Ishikawa (cell line): ENCODE measurements at regions not wholly inside any gene's neighbourhood (a gene's known extent, or its start where the extent isn't known, plus 50 kb on each side); places are given as distances from the start of the nearest gene placed in this dataset.

Experiments used
- CEBPB ChIP-seq: IDR thresholded peaks from 2 replicates; pipeline ENCODE4 v1.6.1; 2012
- CREB1 ChIP-seq: IDR thresholded peaks from 2 replicates; pipeline ENCODE4 v1.6.1; 2012; ENCODE audit warnings: low read depth
- EGR1 ChIP-seq: IDR thresholded peaks from 2 replicates; pipeline ENCODE4 v1.6.1; 2012
- EP300 ChIP-seq: IDR thresholded peaks from 2 replicates; pipeline ENCODE4 v1.6.1; 2012; ENCODE audit warnings: borderline replicate concordance
- FOXM1 ChIP-seq: IDR thresholded peaks from 2 replicates; pipeline ENCODE4 v1.6.1; 2012; ENCODE audit warnings: low read depth, borderline replicate concordance
- MAX ChIP-seq: IDR thresholded peaks from 2 replicates; pipeline ENCODE4 v1.6.1; 2012
- NFIC ChIP-seq: IDR thresholded peaks from 2 replicates; pipeline ENCODE4 v1.6.1; 2012
- RAD21 ChIP-seq: IDR thresholded peaks from 2 replicates; pipeline ENCODE4 v1.6.1; 2012; ENCODE audit warnings: low read depth
- REST ChIP-seq: IDR thresholded peaks from 2 replicates; pipeline ENCODE4 v1.6.1; 2012; ENCODE audit warnings: low read depth, mild to moderate bottlenecking
- TAF1 ChIP-seq: IDR thresholded peaks from 2 replicates; pipeline ENCODE4 v1.6.1; 2012; ENCODE audit warnings: low read depth, mild to moderate bottlenecking
- TCF12 ChIP-seq: IDR thresholded peaks from 2 replicates; pipeline ENCODE4 v1.6.1; 2012; ENCODE audit warnings: low read depth
- TEAD4 ChIP-seq: IDR thresholded peaks from 2 replicates; pipeline ENCODE4 v1.6.1; 2012
- USF1 ChIP-seq: IDR thresholded peaks from 2 replicates; pipeline ENCODE4 v1.6.1; 2012
- YY1 ChIP-seq: IDR thresholded peaks from 2 replicates; pipeline ENCODE4 v1.6.1; 2012; ENCODE audit warnings: low read depth
- ZBTB7A ChIP-seq: IDR thresholded peaks from 2 replicates; pipeline ENCODE4 v1.6.1; 2012; ENCODE audit warnings: low read depth

DNA sequence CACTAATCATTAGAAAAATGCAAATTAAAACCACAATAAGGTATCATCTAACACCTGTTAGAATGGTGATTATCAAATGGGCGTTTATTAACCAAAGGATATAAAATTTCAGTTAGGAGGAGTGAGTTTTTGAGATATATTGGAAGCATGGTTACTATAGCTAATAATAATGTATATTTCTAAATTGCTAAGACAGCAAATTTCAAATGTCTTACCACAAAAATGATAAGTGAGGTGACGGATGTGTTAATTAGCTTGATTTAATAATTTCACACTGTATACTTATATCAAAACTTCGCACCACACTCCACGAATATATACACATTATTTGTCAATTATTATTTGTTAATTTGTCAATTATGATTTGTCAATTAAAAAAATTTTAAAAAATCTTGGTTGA lies 227.2 kb upstream of the DDX18 start:
- TF ChIP-seq EGR1: no peak
- no peak for TF ChIP-seq EP300
- TF ChIP-seq CEBPB: no peak
- TF ChIP-seq RAD21: no peak
- no peak for TF ChIP-seq USF1
- TF ChIP-seq YY1: no peak
- no peak for TF ChIP-seq NFIC
- TF ChIP-seq ZBTB7A: no peak
- TF ChIP-seq FOXM1: no peak
- TF ChIP-seq REST: no peak
- TF ChIP-seq TCF12: no peak
- no peak for TF ChIP-seq CREB1
- TF ChIP-seq MAX: no peak
- TF ChIP-seq TAF1: no peak
- no peak for TF ChIP-seq TEAD4

DNA sequence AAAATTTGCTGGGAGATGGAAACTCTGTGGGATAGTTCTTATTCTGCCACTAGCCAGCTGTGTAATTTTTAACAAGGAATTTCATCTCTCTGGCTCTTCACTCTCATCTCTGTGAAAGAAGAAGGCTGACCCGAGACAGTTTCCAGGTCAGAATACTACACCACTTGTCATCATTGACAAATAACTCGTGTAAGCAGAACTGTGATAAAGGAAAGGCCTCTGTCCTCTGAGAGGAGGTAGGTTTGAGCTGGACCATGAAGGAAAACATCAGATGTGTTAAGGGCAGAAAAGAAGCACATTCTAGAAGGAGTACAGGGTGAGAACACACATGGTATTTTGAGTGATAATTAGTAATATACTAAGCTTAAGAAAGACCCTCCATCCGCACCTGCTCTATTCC lies 211.4 kb upstream of the DDX18 start:
- TF ChIP-seq CREB1 (no peak), TCF12 (no peak), USF1 (no peak), CEBPB (no peak), YY1 (no peak), ZBTB7A (no peak), EGR1 (no peak), REST (no peak), RAD21 (no peak), NFIC (no peak), MAX (no peak), EP300 (no peak), FOXM1 (no peak), TEAD4 (no peak), TAF1 (no peak)

DNA sequence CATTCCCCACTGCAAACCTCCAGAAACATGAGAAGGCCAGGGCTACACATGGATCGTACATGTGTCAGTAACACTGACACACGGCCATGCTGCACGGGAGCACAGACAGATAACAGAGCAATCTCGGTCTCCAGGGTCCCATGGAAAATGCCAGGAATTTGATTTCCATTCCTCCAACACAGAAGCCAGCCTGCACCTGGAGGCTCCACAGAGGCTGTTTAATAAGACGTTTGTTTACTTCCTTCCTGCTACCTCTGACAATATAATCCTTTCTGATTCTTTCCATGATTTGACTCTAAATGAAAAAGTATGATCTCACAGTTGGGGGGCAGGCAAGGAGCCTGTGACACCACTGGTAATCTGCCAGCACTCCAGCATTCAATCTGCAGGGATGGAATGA lies 210.9 kb upstream of the DDX18 start:
- TF ChIP-seq TEAD4 (no peak), TCF12 (no peak), USF1 (no peak), EP300 (no peak), CEBPB (no peak), YY1 (no peak), CREB1 (no peak), RAD21 (no peak), FOXM1 (no peak), MAX (no peak), EGR1 (no peak), NFIC (no peak), REST (no peak), TAF1 (no peak), ZBTB7A (no peak)

DNA sequence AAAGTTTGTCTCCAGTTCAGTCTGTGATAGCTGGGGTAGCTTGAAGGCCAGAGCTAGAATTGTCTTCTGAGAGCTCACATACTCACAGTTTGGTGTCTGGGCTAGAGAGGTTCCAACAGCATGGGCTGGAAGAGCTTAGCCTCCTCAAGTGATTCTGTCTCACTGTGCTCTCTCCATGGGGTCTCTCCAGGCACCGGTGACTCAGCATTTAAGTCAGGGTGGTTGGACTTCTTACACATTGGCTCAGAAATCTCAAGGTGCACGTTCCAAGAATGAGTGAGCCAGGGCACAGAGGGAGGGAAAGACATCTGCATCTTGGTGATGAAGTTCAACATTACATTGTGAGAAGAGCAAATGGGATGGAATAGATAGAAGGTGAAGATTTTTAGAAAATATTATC lies 207.3 kb upstream of the DDX18 start:
- no peak for TF ChIP-seq ZBTB7A
- TF ChIP-seq TAF1: no peak
- no peak for TF ChIP-seq CREB1
